ENCODE measurements at regions not wholly inside any gene's neighbourhood (a gene's known extent, or its start where the extent isn't known, plus 50 kb on each side); places are given as distances from the start of the nearest gene placed in this dataset.

DNA sequence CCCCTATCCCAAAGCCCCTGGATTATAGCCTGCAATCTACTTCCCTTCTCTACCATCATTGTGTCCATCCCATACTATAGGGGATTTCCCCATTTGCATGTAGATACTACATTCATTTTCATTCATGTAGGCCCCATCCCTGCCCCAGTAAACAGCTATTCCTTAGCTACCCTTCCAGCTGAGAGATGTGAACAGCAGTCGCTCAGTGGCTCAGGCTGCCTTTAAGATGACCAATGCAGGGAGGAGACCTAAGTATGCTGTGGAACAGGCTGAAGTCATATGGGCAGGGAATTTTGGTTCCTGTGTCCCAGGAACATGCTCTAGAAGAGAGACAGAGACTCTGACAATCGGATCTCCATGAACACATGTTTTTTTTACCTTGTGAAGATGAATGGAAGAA, 481.2 kb upstream of the SYT1 start:
- H3K4me3 ChIP-seq = no peak overlapping the region
- DNase-seq (ENCODE audit: low spot score in 2 of 2) = no peak
- peaks cover 0 to 14% (median 0%) of the 10 kb centered on the region in 4 donors for H3K9me3 ChIP-seq
- TF ChIP-seq EP300 (IDR thresholded peaks at IDR 0.05) (no peak), POLR2A (IDR thresholded peaks at IDR 0.05) (no peak)
- TF ChIP-seq, protein P1, sequence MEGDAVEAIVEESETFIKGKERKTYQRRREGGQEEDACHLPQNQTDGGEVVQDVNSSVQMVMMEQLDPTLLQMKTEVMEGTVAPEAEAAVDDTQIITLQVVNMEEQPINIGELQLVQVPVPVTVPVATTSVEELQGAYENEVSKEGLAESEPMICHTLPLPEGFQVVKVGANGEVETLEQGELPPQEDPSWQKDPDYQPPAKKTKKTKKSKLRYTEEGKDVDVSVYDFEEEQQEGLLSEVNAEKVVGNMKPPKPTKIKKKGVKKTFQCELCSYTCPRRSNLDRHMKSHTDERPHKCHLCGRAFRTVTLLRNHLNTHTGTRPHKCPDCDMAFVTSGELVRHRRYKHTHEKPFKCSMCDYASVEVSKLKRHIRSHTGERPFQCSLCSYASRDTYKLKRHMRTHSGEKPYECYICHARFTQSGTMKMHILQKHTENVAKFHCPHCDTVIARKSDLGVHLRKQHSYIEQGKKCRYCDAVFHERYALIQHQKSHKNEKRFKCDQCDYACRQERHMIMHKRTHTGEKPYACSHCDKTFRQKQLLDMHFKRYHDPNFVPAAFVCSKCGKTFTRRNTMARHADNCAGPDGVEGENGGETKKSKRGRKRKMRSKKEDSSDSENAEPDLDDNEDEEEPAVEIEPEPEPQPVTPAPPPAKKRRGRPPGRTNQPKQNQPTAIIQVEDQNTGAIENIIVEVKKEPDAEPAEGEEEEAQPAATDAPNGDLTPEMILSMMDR (IDR thresholded peaks at IDR 0.05) = no peak
- H3K36me3 ChIP-seq = no peaks in the 10 kb centered on the region
- H3K4me1 ChIP-seq = no peaks in the 10 kb centered on the region
- 80 to 88% methylated on average over 2 of the region's 2 CpGs for WGBS, 2 donors
- no peak overlapping the region for H3K27ac ChIP-seq
- no peaks in the 10 kb centered on the region for H3K27me3 ChIP-seq

DNA sequence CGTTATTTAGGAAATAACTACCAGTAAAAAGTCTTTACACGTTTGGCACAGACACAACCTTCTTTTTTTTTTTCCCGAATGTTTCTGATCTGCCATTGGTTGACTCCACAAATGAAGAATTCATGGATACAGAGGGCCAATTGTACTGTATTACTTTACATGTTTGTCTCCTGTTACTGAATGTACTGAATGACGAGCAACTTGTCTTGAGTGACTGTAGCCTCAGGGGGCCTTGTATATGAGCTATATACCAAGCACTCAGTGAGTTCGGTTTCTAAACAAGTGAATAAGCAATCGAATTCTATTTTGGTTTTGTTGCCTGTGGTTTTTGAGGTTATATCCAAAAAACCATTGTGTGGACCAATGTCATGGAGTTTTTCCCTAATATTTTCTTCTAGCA, 480.0 kb upstream of the SYT1 start:
- Histone ChIP-seq H3K4me1 (no peaks in the 10 kb centered on the region), H3K4me3 (no peak overlapping the region), H3K27me3 (no peaks in the 10 kb centered on the region), H3K9me3 (peaks cover 0 to 5% (median 0%) of the 10 kb centered on the region in 4 donors), H3K36me3 (no peaks in the 10 kb centered on the region), H3K27ac (no peak overlapping the region)
- DNase-seq (ENCODE audit: low spot score in 2 of 2) = no peak
- WGBS, 2 donors = 57 to 61% methylated on average over 6 of the region's 6 CpGs
- no peak for TF ChIP-seq EP300 (IDR thresholded peaks at IDR 0.05)

DNA sequence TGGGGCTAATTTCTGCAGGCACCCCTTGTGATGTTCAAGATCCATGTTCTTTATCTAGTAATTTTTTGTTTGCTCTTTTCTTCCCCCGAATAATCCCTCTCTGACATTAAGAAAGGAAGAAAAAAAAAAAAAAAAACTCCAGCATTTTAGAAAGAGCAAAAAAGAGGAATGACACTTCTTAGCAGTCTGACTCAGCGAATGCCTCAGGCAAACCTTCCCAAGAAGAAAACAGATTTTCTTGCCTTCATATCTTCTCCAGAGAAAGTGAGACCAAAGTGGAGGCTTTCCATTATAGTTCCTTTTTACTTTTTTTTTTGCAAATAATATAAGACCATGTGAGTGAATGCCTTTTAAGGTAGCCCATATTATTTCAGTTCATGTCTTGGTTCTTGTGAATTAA, 479.0 kb upstream of the SYT1 start:
- H3K36me3 ChIP-seq = no peaks in the 10 kb centered on the region
- H3K27me3 ChIP-seq = no peaks in the 10 kb centered on the region
- WGBS, 2 donors = 80 to 89% methylated on average over 2 of the region's 2 CpGs
- H3K9me3 ChIP-seq = no peaks in the 10 kb centered on the region
- no peak for TF ChIP-seq POLR2A (IDR thresholded peaks at IDR 0.05)
- DNase-seq (ENCODE audit: low spot score in 2 of 2) = no peak
- H3K27ac ChIP-seq = no peak overlapping the region
- no peak overlapping the region for H3K4me3 ChIP-seq
- H3K4me1 ChIP-seq = no peaks in the 10 kb centered on the region

DNA sequence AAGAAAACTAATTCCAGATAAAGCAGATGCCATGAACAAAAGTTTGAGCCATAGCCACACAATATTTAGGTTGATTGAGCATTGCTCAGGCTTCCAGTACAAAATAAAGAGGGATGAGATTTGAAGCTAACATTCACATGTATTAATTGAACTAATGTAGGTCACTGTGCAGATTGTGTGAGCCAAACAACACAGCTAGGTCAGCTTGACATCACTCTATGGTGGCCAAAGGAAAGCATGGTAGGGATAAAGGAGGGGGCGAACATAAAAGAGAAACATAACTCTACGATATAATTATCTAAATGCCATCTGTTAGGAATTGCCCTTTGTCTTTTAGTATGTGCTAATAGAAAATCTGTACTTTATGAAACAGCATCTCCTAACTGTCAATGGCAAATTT, 477.7 kb upstream of the SYT1 start:
- H3K4me3 ChIP-seq = no peak overlapping the region
- no peaks in the 10 kb centered on the region for H3K9me3 ChIP-seq
- no peaks in the 10 kb centered on the region for H3K27me3 ChIP-seq
- H3K36me3 ChIP-seq = no peaks in the 10 kb centered on the region
- no peaks in the 10 kb centered on the region for H3K4me1 ChIP-seq
- WGBS, 2 donors = 67 to 74% methylated on average over 2 of the region's 2 CpGs
- no peak for DNase-seq (ENCODE audit: low spot score in 2 of 2)
- TF ChIP-seq, protein P1 (IDR thresholded peaks at IDR 0.05) = no peak
- TF ChIP-seq EP300 (IDR thresholded peaks at IDR 0.05) = no peak
- TF ChIP-seq POLR2A (IDR thresholded peaks at IDR 0.05) = no peak
- no peak overlapping the region for H3K27ac ChIP-seq

DNA sequence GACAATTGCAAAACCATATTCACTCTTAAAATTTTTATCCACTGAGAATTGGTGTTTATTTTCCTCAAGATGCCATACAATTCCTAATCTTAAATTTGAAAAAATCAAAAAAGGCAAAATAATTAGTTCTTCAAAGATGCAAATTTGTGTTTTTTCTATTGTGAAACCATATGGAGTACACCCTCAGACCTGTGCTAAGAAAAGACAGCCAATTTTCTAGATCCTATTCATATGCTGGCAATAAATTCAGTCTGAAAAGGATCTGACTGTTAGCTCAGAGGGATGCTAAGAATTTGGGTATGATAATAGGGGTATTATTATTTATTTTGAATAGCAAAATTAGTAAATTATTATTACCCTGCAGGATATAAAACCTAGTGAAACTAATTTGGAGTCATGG, 476.9 kb upstream of the SYT1 start:
- H3K4me1 ChIP-seq = no peaks in the 10 kb centered on the region
- TF ChIP-seq, protein P1 (IDR thresholded peaks at IDR 0.05) = no peak
- no peak for TF ChIP-seq POLR2A (IDR thresholded peaks at IDR 0.05)
- TF ChIP-seq EP300 (IDR thresholded peaks at IDR 0.05) = no peak
- DNase-seq (ENCODE audit: low spot score in 2 of 2) = no peak
- no peak overlapping the region for H3K27ac ChIP-seq
- no peaks in the 10 kb centered on the region for H3K9me3 ChIP-seq
- no peak overlapping the region for H3K4me3 ChIP-seq
- H3K36me3 ChIP-seq = no peaks in the 10 kb centered on the region
- no peaks in the 10 kb centered on the region for H3K27me3 ChIP-seq

DNA sequence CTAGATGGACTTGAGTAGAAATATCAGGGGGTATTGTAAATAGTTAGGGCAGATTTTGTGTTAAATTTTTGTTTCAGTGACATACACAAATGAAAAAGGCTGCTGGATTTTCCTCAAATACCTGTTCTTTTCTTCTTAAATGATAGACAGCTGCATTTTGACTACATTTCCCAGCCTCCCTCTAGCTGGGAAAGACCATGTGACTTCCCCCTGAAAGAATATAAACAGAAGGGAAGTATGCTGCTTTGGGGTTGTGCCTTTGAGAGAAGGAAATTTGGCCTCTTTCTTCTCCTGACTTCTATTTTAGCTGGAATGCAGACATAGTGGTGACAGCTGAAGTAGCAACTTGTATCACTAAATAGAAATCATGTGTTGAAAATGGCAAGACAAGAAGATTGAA, 476.1 kb upstream of the SYT1 start:
- no peak for DNase-seq (ENCODE audit: low spot score in 2 of 2)
- no peak for TF ChIP-seq POLR2A (IDR thresholded peaks at IDR 0.05)
- no peak for TF ChIP-seq EP300 (IDR thresholded peaks at IDR 0.05)
- TF ChIP-seq, protein P1 (IDR thresholded peaks at IDR 0.05) = no peak
- H3K4me1 ChIP-seq = peaks cover 0 to 4% (median 0%) of the 10 kb centered on the region in 4 donors
- no peaks in the 10 kb centered on the region for H3K9me3 ChIP-seq
- no peak overlapping the region for H3K27ac ChIP-seq
- H3K36me3 ChIP-seq = no peaks in the 10 kb centered on the region
- no peaks in the 10 kb centered on the region for H3K27me3 ChIP-seq
- no peak overlapping the region for H3K4me3 ChIP-seq
